Neural crest cell (in vitro differentiated cells): ENCODE measurements at regions not wholly inside any gene's neighbourhood (a gene's known extent, or its start where the extent isn't known, plus 50 kb on each side); places are given as distances from the start of the nearest gene placed in this dataset.

Experiments
- DNase-seq: peaks from one replicate; pipeline ENCODE4 v3.0.0; 2021; ENCODE audit warnings: low read depth, mixed read lengths, low spot score
- H3K27ac Mint-ChIP-seq: one replicate; pipeline ENCODE4 v1.8.0; 2021; ENCODE audit warnings: mild to moderate bottlenecking, mixed read lengths; ENCODE audit not compliant: unreplicated experiment
- H3K27me3 Mint-ChIP-seq: 2 replicates; pipeline ENCODE4 v1.8.0; 2021; ENCODE audit warnings: low read depth, mild to moderate bottlenecking, mixed read lengths
- H3K36me3 Mint-ChIP-seq: 2 replicates; pipeline ENCODE4 v1.8.0; 2021; ENCODE audit warnings: low read depth, mild to moderate bottlenecking, mixed read lengths
- H3K4me1 Mint-ChIP-seq: 2 replicates; pipeline ENCODE4 v1.8.0; 2021; ENCODE audit warnings: mixed read lengths
- H3K4me3 Mint-ChIP-seq: one replicate; pipeline ENCODE4 v1.8.0; 2021; ENCODE audit warnings: mild to moderate bottlenecking, mixed read lengths
- H3K9me3 Mint-ChIP-seq: 2 replicates; pipeline ENCODE4 v1.8.0; 2021; ENCODE audit warnings: mixed read lengths
- CTCF ChIP-seq: fragments of 200-600 bp; sonication (generic); conservative IDR thresholded peaks from 2 replicates; pipeline ENCODE4 v1.5.0; 2021; ENCODE audit warnings: antibody characterized with exemption, mild to moderate bottlenecking

- no peak for DNase-seq
- Mint-ChIP-seq H3K9me3 (peaks cover 6% of the 10 kb centered on the region), H3K36me3 (no peaks in the 10 kb centered on the region), H3K4me1 (no peaks in the 10 kb centered on the region), H3K4me3 (no peak overlapping the region), H3K27ac (no peak overlapping the region), H3K27me3 (peaks cover 9% of the 10 kb centered on the region)
- no peak for TF ChIP-seq CTCF
Measured at GRCh38 chr10:2906974-2907373, 160.4 kb upstream of the PFKP start.

GRCh38 chr10:2905851-2906250 lies 161.5 kb upstream of the PFKP start:
- TF ChIP-seq CTCF, result no peak
- DNase-seq, result no peak
- Mint-ChIP-seq H3K36me3 (no peaks in the 10 kb centered on the region), H3K4me1 (peaks cover 3% of the 10 kb centered on the region), H3K9me3 (peaks cover 6% of the 10 kb centered on the region), H3K4me3 (no peak overlapping the region), H3K27ac (no peak overlapping the region), H3K27me3 (peaks cover 9% of the 10 kb centered on the region)

- Mint-ChIP-seq H3K36me3 (no peaks in the 10 kb centered on the region), H3K4me1 (peaks cover 3% of the 10 kb centered on the region), H3K27me3 (peaks cover 8% of the 10 kb centered on the region), H3K9me3 (peaks cover 6% of the 10 kb centered on the region), H3K4me3 (no peak overlapping the region), H3K27ac (no peak overlapping the region)
- no peak for DNase-seq
- TF ChIP-seq CTCF, result no peak
Measured at GRCh38 chr10:2900530-2900929, 166.8 kb upstream of the PFKP start.

GRCh38 chr10:2899246-2899951 lies 167.9 kb upstream of the PFKP start:
- peaks cover 8% of the 10 kb centered on the region for H3K27me3 Mint-ChIP-seq
- peaks cover 6% of the 10 kb centered on the region for H3K9me3 Mint-ChIP-seq
- no peak for DNase-seq
- no peak for TF ChIP-seq CTCF
- H3K4me1 Mint-ChIP-seq, result peaks cover 3% of the 10 kb centered on the region
- no peaks in the 10 kb centered on the region for H3K36me3 Mint-ChIP-seq
- no peak overlapping the region for H3K27ac Mint-ChIP-seq
- no peak overlapping the region for H3K4me3 Mint-ChIP-seq

GRCh38 chr10:2898509-2898860 lies 168.9 kb upstream of the PFKP start:
- no peak for DNase-seq
- H3K36me3 Mint-ChIP-seq, result no peaks in the 10 kb centered on the region
- peaks cover 3% of the 10 kb centered on the region for H3K4me1 Mint-ChIP-seq
- peaks cover 2% of the 10 kb centered on the region for H3K27me3 Mint-ChIP-seq
- H3K4me3 Mint-ChIP-seq, result no peak overlapping the region
- H3K9me3 Mint-ChIP-seq, result peaks cover 3% of the 10 kb centered on the region
- H3K27ac Mint-ChIP-seq, result no peak overlapping the region
- no peak for TF ChIP-seq CTCF
